Ishikawa (cell line): ENCODE measurements at regions not wholly inside any gene's neighbourhood (a gene's known extent, or its start where the extent isn't known, plus 50 kb on each side); places are given as distances from the start of the nearest gene placed in this dataset.

ENCODE experiments used
- CEBPB ChIP-seq: IDR thresholded peaks from 2 replicates; pipeline ENCODE4 v1.6.1; 2012
- CREB1 ChIP-seq: IDR thresholded peaks from 2 replicates; pipeline ENCODE4 v1.6.1; 2012; ENCODE audit warnings: low read depth
- EGR1 ChIP-seq: IDR thresholded peaks from 2 replicates; pipeline ENCODE4 v1.6.1; 2012
- EP300 ChIP-seq: IDR thresholded peaks from 2 replicates; pipeline ENCODE4 v1.6.1; 2012; ENCODE audit warnings: borderline replicate concordance
- FOXM1 ChIP-seq: IDR thresholded peaks from 2 replicates; pipeline ENCODE4 v1.6.1; 2012; ENCODE audit warnings: low read depth, borderline replicate concordance
- MAX ChIP-seq: IDR thresholded peaks from 2 replicates; pipeline ENCODE4 v1.6.1; 2012
- NFIC ChIP-seq: IDR thresholded peaks from 2 replicates; pipeline ENCODE4 v1.6.1; 2012
- RAD21 ChIP-seq: IDR thresholded peaks from 2 replicates; pipeline ENCODE4 v1.6.1; 2012; ENCODE audit warnings: low read depth
- REST ChIP-seq: IDR thresholded peaks from 2 replicates; pipeline ENCODE4 v1.6.1; 2012; ENCODE audit warnings: low read depth, mild to moderate bottlenecking
- TAF1 ChIP-seq: IDR thresholded peaks from 2 replicates; pipeline ENCODE4 v1.6.1; 2012; ENCODE audit warnings: low read depth, mild to moderate bottlenecking
- TCF12 ChIP-seq: IDR thresholded peaks from 2 replicates; pipeline ENCODE4 v1.6.1; 2012; ENCODE audit warnings: low read depth
- TEAD4 ChIP-seq: IDR thresholded peaks from 2 replicates; pipeline ENCODE4 v1.6.1; 2012
- USF1 ChIP-seq: IDR thresholded peaks from 2 replicates; pipeline ENCODE4 v1.6.1; 2012
- YY1 ChIP-seq: IDR thresholded peaks from 2 replicates; pipeline ENCODE4 v1.6.1; 2012; ENCODE audit warnings: low read depth
- ZBTB7A ChIP-seq: IDR thresholded peaks from 2 replicates; pipeline ENCODE4 v1.6.1; 2012; ENCODE audit warnings: low read depth

GRCh38 chr6:16947375-16948015 is 154.4 kb upstream of the STMND1 start:
- no peak for TF ChIP-seq ZBTB7A
- no peak for TF ChIP-seq USF1
- no peak for TF ChIP-seq TCF12
- TF ChIP-seq TEAD4, result no peak
- no peak for TF ChIP-seq RAD21
- TF ChIP-seq EGR1, result no peak
- no peak for TF ChIP-seq REST
- no peak; the same call in 1 of the 2 replicates for TF ChIP-seq NFIC
- TF ChIP-seq TAF1, result no peak
- no peak for TF ChIP-seq FOXM1
- TF ChIP-seq MAX, result no peak
- TF ChIP-seq YY1, result no peak
- TF ChIP-seq EP300, result no peak

GRCh38 chr6:16944596-16944995 is 157.3 kb upstream of the STMND1 start:
- TF ChIP-seq CREB1 (no peak), TAF1 (no peak), USF1 (no peak), RAD21 (no peak), TEAD4 (no peak), FOXM1 (no peak), EGR1 (no peak), ZBTB7A (no peak), NFIC (no peak), YY1 (no peak), TCF12 (no peak), CEBPB (no peak), EP300 (no peak), REST (no peak), MAX (no peak)

- TF ChIP-seq CREB1 (no peak), ZBTB7A (no peak)
These were observed 162.0 kb upstream of the STMND1 start for GRCh38 chr6:16939839-16940238.

GRCh38 chr6:16939351-16939750 is 162.5 kb upstream of the STMND1 start:
- no peak for TF ChIP-seq EP300
- no peak for TF ChIP-seq NFIC
- TF ChIP-seq YY1, result no peak

GRCh38 chr6:16936893-16937292 is 165.0 kb upstream of the STMND1 start:
- TF ChIP-seq EGR1 (no peak), REST (no peak), MAX (no peak), YY1 (no peak), CREB1 (no peak), FOXM1 (no peak), CEBPB (no peak)
